Activated CD4-positive, CD25-positive, alpha-beta regulatory T cell treated with anti-CD3 and anti-CD28 coated beads, Interleukin-2, amount 50 U/mL, for 16 hours (primary cell): ENCODE measurements at regions not wholly inside any gene's neighbourhood (a gene's known extent, or its start where the extent isn't known, plus 50 kb on each side); places are given as distances from the start of the nearest gene placed in this dataset.
A peak's percentile ranks its signal among the peaks of the same experiment; 100 is the strongest.
"Not testable (repeated sequence)": the region's sequence is repeated elsewhere in the genome, so short reads cannot be mapped to it uniquely, and the experiment has no call there.

Experiments used
- DNase-seq: peaks from one replicate; pipeline ENCODE4 v3.0.0-alpha.2; 2020; ENCODE audit warnings: low read depth, low spot score

GRCh38 chrX:52261125-52261462 lies 76.4 kb downstream of the MAGED4 start:
- DNase-seq, result no peak

DNA sequence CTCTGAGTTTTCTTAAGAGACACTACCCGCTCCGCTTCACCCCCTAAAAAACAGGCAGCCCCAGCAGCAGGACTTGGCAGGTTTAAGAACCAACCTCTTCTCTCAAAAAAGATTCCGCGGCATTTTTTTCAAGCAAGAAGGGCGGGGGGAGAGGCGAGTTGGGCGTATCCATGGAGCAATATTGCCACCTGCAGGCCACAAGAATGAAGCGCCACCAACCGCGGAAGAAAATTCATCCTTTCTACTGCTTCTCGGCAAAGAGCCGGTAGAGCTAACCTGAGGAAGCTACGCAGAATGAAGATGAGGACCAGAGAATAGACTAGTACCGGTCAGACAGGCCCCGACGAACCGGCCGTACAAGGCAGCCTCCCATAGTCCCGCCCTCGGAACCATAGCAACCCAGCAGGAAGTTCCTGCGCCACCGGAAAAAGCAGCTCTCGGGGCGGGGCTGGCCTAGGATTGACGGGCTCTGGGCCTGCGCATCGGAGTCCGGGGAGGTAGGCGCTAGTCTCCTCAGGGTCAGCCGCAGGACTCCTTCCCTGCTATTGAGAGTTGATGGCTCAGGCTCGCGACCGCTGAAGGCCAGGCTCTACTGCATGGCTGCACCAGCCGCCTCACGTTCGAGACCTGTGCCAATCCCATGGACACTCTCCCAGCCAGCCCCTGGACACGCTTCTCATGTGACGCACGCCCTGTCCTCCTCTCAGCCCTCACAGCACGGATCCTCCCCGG lies 76.9 kb downstream of the MAGED4 start:
- DNase-seq, result peak; percentile 69

GRCh38 chrX:52262195-52262546 lies 77.5 kb downstream of the MAGED4 start:
- no peak for DNase-seq

DNA sequence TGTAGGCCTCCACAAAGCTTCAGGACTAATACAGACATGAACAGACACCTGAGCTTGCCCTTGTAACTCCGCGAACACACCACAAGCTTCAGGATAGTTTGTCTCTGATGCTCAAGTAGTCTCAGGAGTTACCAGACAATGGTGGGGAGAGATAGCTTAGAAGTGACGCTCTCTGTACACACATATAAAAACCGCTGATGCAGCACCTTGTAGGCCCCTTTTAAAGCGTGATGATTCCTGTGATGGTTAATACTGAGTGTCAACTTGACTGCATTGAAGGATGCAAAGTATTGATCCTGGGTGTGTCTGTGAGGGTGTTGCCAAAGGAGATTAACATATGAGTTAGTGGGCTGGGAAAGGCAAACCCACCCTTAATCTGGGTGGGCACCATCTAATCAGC lies 78.7 kb downstream of the MAGED4 start:
- DNase-seq, result no peak

DNA sequence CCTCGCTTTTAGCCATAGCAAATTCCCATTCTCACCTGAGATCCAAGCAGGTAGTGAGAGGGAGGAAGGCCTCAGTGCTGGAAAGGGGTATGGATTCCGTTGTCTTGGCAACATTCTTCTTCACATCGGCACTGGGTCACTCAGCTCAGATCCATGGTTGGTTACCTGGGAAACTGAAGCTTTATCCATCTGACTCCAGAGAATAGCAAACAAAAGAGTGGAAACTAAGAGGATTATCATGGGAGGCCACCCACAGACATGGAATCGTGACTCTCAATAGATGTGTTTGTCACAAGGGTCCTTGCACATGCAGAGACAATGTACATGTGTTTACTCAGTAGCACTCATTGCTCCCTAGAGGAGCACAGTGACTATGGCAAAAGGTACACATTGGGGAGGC lies 81.0 kb downstream of the MAGED4 start:
- DNase-seq, result no peak

DNA sequence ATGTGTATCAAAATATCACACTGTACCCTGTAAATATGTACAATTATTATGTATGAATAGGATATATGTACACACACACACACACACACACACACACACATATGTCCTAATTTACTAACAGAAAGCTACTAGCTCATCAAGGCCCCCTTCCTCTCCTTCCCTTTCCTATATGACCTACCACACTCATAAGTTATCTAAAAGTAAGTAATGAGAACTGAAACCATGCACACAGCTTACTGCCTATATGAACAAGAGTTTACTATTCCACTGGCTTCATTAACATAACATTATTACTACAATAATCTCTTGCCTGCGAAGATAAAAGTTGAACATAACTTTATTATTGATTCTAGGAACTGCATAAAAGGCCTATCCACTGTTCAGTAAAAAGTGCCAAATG lies 83.8 kb downstream of the MAGED4 start:
- DNase-seq, result not testable (repeated sequence)

DNA sequence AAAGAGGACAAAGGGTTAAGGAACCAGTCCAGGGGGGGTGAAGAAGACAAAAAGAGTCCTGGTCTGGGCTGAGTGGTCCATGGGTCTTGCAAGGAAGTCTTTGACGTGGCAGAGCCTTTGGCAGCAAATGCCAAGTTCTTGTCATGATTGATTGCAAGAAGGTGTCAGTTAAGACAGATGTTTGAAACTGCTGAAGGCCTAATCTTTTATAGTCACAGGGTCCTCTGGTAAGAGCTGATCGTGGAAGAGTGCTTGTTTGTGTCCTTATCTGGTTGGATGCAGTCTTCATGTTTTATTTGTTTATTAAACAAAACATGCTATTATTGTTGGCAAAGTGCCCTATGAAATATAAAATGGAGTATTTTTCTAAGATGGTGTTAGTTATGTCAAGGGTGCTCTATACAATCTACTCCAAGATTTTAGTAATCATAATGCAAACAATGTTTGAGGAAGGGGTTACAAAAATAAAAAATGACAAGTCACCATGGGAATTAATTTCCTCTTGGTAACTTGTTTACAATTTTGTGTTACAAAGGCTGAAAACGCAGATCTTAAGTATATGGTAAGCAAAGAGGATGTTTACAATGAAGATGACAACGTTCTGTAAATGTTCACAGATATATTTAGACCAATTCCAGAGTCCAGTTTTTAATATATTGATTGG lies 85.9 kb downstream of the MAGED4 start:
- DNase-seq, result no peak

GRCh38 chrX:52271206-52271605 lies 86.5 kb downstream of the MAGED4 start:
- no peak for DNase-seq

- DNase-seq, result no peak
These were observed 91.2 kb upstream of the XAGE2 start for GRCh38 chrX:52277666-52278065.

DNA sequence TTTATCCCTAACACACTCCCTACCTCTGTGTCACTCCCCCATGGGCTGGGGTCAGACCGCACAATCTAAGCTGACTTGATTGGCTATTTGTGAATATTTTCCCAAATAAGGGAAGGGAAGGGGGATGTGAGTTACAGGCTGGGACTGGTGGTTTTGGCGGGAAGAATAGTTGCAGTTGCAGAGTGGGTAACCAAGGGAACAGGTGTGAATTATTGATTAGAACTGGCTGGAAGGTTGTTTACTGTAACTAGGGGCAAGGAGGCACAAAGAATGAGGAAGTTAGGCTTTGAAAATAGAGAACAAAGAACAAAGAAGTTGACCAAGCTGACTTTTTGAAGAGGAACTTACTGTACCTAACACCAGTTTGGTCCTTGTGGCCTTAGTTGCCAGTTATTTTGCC lies 88.0 kb upstream of the XAGE2 start:
- DNase-seq, result no peak

- no peak for DNase-seq
These were observed 84.0 kb upstream of the XAGE2 start for GRCh38 chrX:52284865-52285264.

DNA sequence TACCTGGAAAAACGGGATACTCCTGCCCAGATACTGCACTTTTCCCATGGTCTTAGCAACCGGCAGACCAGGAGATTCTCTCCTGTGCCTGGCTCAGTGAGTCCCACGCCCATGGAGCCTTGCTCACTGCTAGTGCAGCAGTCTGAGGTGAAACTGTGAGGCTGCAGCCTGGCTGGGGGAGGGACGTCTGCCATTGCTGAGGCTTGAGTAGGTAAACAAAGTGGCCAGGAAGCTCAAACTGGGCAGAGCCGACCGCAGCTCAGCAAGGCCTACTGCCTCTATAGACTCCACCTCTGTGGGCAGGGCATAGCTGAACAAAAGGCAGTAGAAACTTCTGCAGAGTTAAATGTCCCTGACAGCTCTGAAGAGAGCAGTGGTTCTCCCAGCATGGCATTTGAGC lies 69.9 kb upstream of the XAGE2 start:
- DNase-seq, result not testable (repeated sequence)

DNA sequence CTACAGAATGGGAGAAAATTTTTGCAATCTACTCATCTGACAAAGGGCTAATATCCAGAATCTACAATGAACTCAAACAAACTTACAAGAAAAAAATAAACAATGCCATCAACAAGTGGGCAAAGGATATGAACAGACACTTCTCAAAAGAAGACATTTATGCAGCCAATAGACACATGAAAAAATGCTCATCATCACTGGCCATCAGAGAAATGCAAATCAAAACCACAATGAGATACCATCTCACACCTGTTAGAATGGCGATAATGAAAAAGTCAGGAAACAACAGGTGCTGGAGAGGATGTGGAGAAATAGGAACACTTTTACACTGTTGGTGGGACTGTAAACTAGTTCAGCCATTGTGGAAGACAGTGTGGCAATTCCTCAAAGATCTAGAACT lies 60.3 kb upstream of the XAGE2 start:
- not testable (repeated sequence) for DNase-seq
